GM23248 (cell line): ENCODE measurements at regions not wholly inside any gene's neighbourhood (a gene's known extent, or its start where the extent isn't known, plus 50 kb on each side); places are given as distances from the start of the nearest gene placed in this dataset.
"Not testable (repeated sequence)": the region's sequence is repeated elsewhere in the genome, so short reads cannot be mapped to it uniquely, and the experiment has no call there.

ENCODE experiments used
- EZH2 ChIP-seq: fragments of 200-600 bp; sonication (generic); IDR thresholded peaks from 2 replicates; pipeline ENCODE4 v1.6.1; 2018; ENCODE audit warnings: antibody characterized with exemption, mild to moderate bottlenecking; ENCODE audit not compliant: insufficient read depth, poor library complexity, severe bottlenecking
- EZH2phosphoT487 ChIP-seq: fragments of 200-600 bp; sonication (generic); IDR thresholded peaks from 2 replicates; pipeline ENCODE4 v1.6.1; 2018; ENCODE audit warnings: antibody characterized with exemption, moderate library complexity, mild to moderate bottlenecking, low read depth; ENCODE audit not compliant: insufficient read depth

DNA sequence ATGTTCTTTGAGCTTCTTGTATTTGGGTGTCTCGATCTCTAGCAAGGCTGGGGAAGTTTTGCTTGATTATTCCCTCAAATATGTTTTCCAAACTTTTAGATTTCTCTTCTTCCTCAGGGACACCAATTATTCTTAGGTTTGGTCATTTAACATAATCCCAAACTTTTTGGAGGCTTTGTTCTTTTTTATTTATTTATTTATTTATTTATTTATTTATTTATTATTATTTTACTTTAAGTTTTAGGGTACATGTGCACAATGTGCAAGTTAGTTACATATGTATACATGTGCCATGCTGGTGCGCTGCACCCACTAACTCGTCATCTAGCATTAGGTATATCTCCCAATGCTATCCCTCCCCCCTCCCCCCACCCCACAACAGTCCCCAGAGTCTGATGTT is 52.1 kb upstream of the POC5 start:
- TF ChIP-seq EZH2phosphoT487, EZH2: not testable (repeated sequence)
